ENCODE measurements at regions not wholly inside any gene's neighbourhood (a gene's known extent, or its start where the extent isn't known, plus 50 kb on each side); places are given as distances from the start of the nearest gene placed in this dataset.
"Not testable (repeated sequence)": the region's sequence is repeated elsewhere in the genome, so short reads cannot be mapped to it uniquely, and the experiment has no call there.

DNA sequence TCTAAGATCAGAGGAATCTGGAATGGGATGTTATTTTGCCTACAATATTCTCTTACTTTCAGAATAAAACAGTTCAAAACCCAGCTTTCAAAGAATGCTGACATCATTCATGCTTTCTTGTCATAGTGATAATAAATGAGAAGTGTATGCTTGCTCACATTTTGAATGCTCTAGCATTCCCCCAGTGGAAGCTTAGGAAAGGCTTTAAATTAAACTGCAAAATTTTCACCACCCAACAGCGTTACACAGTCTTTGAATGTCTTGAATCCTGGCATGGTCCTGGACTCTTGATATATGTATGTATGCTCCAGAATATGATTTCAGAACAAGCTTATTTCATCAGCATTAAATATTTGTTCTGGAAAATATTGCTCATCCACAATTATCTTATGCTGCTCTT is 964.3 kb upstream of the NUDT12 start:
- Histone ChIP-seq H3K36me3 (ENCODE audit: insufficient read depth, low read length) (no peaks in the 10 kb centered on the region), H3K4me1 (ENCODE audit: insufficient read depth, low read length) (no peaks in the 10 kb centered on the region), H2AFZ (ENCODE audit: low read depth, low read length) (no peak overlapping the region), H3K4me3 (ENCODE audit: low read length) (no peak overlapping the region), H3K9me3 (ENCODE audit: low read length) (no peaks in the 10 kb centered on the region), H3K27me3 (ENCODE audit: insufficient read depth, low read length) (no peaks in the 10 kb centered on the region)

DNA sequence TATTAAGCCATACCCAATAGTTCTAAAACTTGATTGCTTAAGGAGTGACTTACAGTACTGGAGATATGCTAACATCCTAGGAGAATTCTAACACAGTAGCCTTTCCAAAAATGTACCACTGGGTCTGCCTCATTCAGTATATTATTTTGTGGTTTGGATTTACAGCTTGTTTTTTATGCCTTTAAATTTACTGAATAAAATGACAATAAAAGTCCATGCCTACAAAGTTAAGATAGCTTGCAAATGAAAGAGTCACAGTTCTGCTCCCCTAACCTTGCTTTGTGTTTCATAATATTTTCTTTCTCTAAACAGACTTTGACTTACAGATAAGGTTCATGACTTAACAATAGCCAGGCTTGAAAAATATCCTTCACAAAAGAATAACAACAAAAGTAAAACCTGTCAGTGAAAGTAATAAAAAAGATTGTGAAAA is 951.1 kb upstream of the NUDT12 start:
- Histone ChIP-seq H3K9me3 (ENCODE audit: low read length) (peaks cover 2% of the 10 kb centered on the region), H3K4me1 (ENCODE audit: insufficient read depth, low read length) (no peaks in the 10 kb centered on the region), H3K36me3 (ENCODE audit: insufficient read depth, low read length) (no peaks in the 10 kb centered on the region), H3K4me3 (ENCODE audit: low read length) (no peak overlapping the region), H3K27me3 (ENCODE audit: insufficient read depth, low read length) (no peaks in the 10 kb centered on the region), H2AFZ (ENCODE audit: low read depth, low read length) (no peak overlapping the region)

DNA sequence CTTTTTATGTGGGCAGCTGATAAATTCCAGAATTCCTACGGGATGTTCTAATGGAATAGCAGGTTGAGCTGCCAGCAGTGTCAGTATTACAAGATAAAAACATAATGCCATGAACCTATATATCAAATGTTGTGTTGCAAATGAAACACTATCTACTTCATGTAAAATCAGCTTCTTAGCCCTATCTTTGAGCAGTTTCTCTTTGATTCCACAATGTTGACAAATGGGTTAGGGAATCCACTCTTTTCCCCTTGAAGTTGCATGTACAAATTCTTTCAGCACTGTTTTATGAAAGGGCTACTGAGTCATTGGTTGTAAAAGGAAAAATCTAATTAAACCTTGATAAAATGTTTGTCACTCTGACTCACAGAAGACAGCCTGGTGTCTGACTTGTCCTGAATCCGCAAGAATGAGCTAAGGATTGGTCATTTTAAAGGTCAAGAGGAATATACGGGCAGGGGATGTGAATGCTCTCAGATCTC is 950.6 kb upstream of the NUDT12 start:
- Histone ChIP-seq H3K4me3 (ENCODE audit: low read length) (no peak overlapping the region), H2AFZ (ENCODE audit: low read depth, low read length) (no peak overlapping the region)

DNA sequence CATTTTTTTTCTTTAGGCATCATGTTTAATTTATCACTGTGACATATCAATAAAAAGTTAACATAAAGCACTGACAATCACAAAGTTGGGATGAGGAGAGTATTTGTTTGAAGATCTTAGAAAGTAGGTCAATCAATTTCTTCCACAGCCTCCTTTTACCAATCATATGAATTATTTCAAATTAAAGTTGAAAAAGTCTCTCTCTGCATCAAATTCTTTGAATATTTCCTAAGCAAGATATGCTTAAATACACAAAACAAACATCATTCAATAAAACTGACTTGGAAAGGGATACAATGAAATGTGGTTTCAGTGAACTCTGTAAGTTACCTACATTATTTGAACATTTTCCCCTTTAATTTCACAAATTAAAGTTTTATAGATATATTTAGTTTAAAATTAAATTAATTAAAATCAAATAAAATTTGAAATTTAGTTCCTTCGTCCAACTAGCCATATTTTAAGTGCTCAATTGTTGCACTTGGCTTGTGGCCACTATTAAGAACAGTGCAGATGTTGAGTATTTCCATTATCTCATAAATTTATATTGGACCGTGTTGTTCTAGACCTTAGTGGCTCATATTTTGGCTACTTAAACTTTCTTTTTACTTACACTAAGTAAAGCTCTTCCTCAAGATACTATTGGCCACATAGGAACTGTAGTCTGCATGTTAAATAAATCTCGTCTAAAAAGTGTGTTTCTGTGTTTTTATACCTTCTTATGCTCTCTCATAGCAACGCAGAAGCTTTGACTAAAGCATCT is 949.7 kb upstream of the NUDT12 start:
- no peak overlapping the region for H3K4me3 ChIP-seq (ENCODE audit: low read length)
- no peaks in the 10 kb centered on the region for H3K27me3 ChIP-seq (ENCODE audit: insufficient read depth, low read length)
- no peak overlapping the region for H2AFZ ChIP-seq (ENCODE audit: low read depth, low read length)
- no peaks in the 10 kb centered on the region for H3K4me1 ChIP-seq (ENCODE audit: insufficient read depth, low read length)
- H3K9me3 ChIP-seq (ENCODE audit: low read length), result peaks cover 2% of the 10 kb centered on the region
- H3K36me3 ChIP-seq (ENCODE audit: insufficient read depth, low read length), result no peaks in the 10 kb centered on the region

More for the DNA sequence above, 950.6 kb upstream of the NUDT12 start:
- Histone ChIP-seq H3K4me1 (ENCODE audit: insufficient read depth, low read length) (no peaks in the 10 kb centered on the region), H3K36me3 (ENCODE audit: insufficient read depth, low read length) (no peaks in the 10 kb centered on the region), H3K9me3 (ENCODE audit: low read length) (peaks cover 2% of the 10 kb centered on the region), H3K27me3 (ENCODE audit: insufficient read depth, low read length) (no peaks in the 10 kb centered on the region)

DNA sequence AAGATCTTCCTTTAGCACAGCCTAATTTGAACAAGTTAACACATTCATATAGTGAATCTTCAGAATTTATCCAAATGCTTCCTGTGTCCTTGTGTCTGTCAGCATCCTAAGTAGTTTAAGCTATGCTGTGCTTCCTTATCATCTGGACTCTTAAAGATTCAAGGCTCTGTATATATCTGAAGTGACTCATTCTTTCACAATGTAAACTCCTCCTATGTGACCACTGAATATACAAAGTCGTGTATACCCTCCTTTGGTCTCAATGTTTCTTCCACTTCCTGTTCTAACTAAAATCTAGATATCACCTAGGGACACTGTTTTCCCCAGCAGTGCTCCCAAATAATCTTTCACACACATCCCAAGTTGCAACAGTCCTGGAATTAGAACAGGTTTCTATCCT is 935.7 kb upstream of the NUDT12 start:
- H3K4me3 ChIP-seq (ENCODE audit: low read length), result no peak overlapping the region
- no peaks in the 10 kb centered on the region for H3K4me1 ChIP-seq (ENCODE audit: insufficient read depth, low read length)
- no peaks in the 10 kb centered on the region for H3K9me3 ChIP-seq (ENCODE audit: low read length)
- H3K36me3 ChIP-seq (ENCODE audit: insufficient read depth, low read length), result no peaks in the 10 kb centered on the region
- H3K27me3 ChIP-seq (ENCODE audit: insufficient read depth, low read length), result no peaks in the 10 kb centered on the region
- H2AFZ ChIP-seq (ENCODE audit: low read depth, low read length), result no peak overlapping the region

DNA sequence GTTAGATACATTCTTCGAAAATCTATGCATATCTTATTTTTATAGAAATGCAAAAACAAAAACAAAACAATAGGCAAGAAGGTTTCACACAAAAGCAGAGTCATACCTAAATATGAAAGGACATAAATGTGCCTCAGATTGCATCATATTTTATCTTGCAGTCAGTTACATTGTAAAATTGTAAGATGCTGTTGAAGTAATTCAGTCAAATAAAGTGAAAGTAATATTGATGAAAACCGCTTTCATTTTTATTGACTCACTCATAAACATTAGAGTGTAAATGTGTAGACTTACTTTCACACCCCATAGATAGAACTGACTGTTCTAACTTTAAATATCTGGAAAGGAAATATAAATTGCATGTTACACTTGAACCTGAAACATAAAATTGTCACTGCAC is 931.5 kb upstream of the NUDT12 start:
- Histone ChIP-seq H3K4me1 (ENCODE audit: insufficient read depth, low read length) (no peaks in the 10 kb centered on the region), H3K4me3 (ENCODE audit: low read length) (no peak overlapping the region), H2AFZ (ENCODE audit: low read depth, low read length) (no peak overlapping the region), H3K36me3 (ENCODE audit: insufficient read depth, low read length) (no peaks in the 10 kb centered on the region), H3K27me3 (ENCODE audit: insufficient read depth, low read length) (no peaks in the 10 kb centered on the region), H3K9me3 (ENCODE audit: low read length) (no peaks in the 10 kb centered on the region)

DNA sequence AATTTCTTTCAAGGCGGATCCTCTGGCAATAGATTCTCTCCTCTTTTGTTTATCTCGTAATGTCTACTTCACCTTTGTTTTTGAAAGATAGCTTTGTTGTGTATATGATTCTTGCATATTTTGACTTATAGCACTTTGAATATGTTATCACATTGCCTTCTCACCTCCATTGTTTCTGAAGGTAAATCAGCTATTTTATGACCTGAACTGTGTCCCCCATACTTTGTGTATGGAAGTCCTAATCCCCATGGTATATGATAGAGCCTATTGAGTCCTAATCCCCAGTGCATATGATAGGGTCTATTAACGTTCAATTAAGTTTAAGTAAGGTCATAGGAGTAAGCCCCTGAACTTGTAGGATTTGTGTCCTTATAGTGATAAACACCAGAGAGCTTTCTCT is 910.2 kb upstream of the NUDT12 start:
- Histone ChIP-seq H3K4me3 (ENCODE audit: low read length) (no peak overlapping the region), H2AFZ (ENCODE audit: low read depth, low read length) (no peak overlapping the region), H3K9me3 (ENCODE audit: low read length) (no peaks in the 10 kb centered on the region), H3K4me1 (ENCODE audit: insufficient read depth, low read length) (no peaks in the 10 kb centered on the region), H3K27me3 (ENCODE audit: insufficient read depth, low read length) (no peaks in the 10 kb centered on the region), H3K36me3 (ENCODE audit: insufficient read depth, low read length) (no peaks in the 10 kb centered on the region)

DNA sequence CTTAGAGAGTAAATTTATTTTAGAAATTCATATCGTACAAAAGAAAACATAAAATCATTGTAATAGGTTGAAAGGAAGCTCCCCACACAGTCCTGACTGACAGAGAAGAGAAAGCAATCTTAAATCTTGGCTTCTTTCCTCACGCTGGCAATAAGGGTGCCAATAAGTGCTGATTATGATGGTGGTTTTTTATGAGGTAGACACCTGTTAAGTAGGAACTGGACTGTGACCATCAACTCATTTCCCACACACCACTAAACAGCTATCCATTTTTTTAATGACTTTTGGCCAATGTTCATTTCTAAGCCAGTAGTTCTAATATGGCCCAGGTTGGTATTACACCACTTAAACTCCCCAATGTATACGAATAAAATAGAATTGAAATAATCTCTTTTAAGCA is 893.5 kb upstream of the NUDT12 start:
- Histone ChIP-seq H3K27me3 (ENCODE audit: insufficient read depth, low read length) (no peaks in the 10 kb centered on the region), H3K4me3 (ENCODE audit: low read length) (no peak overlapping the region), H3K36me3 (ENCODE audit: insufficient read depth, low read length) (no peaks in the 10 kb centered on the region), H3K9me3 (ENCODE audit: low read length) (no peaks in the 10 kb centered on the region), H3K4me1 (ENCODE audit: insufficient read depth, low read length) (no peaks in the 10 kb centered on the region), H2AFZ (ENCODE audit: low read depth, low read length) (no peak overlapping the region)

DNA sequence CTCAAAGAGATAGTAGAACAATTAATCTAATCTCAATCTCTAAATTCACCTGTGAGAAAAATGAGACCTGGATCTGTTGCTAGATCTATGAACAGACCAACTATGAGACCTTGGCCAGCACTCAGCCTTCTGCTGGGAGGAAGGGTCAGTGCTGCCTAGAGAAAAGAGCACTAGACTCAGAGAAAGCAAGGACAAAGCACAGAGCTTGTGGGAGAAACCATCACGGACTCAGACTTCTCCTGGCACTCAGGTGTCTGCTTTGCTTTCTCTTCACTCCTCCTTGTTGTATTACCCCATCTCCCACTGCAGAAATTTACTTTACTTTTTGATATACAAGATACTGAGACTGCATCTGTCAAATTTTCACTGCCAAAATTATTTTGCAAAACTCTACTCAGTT is 890.0 kb upstream of the NUDT12 start:
- H3K9me3 ChIP-seq (ENCODE audit: low read length), result no peaks in the 10 kb centered on the region
- H2AFZ ChIP-seq (ENCODE audit: low read depth, low read length), result no peak overlapping the region
- no peak overlapping the region for H3K4me3 ChIP-seq (ENCODE audit: low read length)

DNA sequence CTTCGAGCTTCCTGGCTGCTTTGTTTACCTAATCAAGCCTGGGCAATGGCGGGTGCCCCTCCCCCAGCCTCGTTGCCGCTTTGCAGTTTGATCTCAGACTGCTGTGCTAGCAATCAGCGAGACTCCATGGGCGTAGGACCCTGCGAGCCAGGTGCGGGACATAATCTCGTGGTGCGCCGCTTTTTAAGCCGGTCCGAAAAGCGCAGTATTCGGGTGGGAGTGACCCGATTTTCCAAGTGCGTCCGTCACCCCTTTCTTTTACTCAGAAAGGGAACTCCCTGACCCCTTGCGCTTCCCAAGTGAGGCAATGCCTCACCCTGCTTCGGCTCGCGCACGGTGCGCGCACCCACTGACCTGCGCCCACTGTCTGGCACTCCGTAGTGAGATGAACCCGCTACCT is 889.3 kb upstream of the NUDT12 start:
- H3K36me3 ChIP-seq (ENCODE audit: insufficient read depth, low read length); H2AFZ ChIP-seq (ENCODE audit: low read depth, low read length); H3K9me3 ChIP-seq (ENCODE audit: low read length); H3K4me3 ChIP-seq (ENCODE audit: low read length); H3K27me3 ChIP-seq (ENCODE audit: insufficient read depth, low read length); H3K4me1 ChIP-seq (ENCODE audit: insufficient read depth, low read length): not testable (repeated sequence)

More for the DNA sequence above, 890.0 kb upstream of the NUDT12 start:
- no peaks in the 10 kb centered on the region for H3K36me3 ChIP-seq (ENCODE audit: insufficient read depth, low read length)
- no peaks in the 10 kb centered on the region for H3K27me3 ChIP-seq (ENCODE audit: insufficient read depth, low read length)
- H3K4me1 ChIP-seq (ENCODE audit: insufficient read depth, low read length), result no peaks in the 10 kb centered on the region

DNA sequence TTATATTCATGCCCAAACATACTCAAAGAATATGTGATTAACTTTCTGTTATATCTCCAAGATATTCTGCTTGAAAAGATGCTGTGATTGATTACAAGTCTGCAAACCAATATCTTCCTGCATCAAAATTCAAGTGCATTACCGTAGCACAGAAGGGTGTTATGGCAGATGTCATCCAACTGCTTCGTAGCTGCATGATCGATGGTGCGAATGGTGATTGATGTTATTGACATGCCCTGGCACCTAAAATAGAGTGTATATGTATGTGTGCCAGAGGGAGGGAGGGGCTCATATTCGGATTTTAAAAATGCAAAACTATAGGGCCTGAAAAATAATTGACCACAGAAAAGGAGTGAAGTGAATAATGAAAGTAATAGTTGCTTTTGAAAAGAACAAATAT is 882.1 kb upstream of the NUDT12 start:
- Histone ChIP-seq H3K4me1 (ENCODE audit: insufficient read depth, low read length) (no peaks in the 10 kb centered on the region), H2AFZ (ENCODE audit: low read depth, low read length) (no peak overlapping the region), H3K36me3 (ENCODE audit: insufficient read depth, low read length) (no peaks in the 10 kb centered on the region), H3K4me3 (ENCODE audit: low read length) (no peak overlapping the region), H3K9me3 (ENCODE audit: low read length) (no peaks in the 10 kb centered on the region), H3K27me3 (ENCODE audit: insufficient read depth, low read length) (no peaks in the 10 kb centered on the region)

DNA sequence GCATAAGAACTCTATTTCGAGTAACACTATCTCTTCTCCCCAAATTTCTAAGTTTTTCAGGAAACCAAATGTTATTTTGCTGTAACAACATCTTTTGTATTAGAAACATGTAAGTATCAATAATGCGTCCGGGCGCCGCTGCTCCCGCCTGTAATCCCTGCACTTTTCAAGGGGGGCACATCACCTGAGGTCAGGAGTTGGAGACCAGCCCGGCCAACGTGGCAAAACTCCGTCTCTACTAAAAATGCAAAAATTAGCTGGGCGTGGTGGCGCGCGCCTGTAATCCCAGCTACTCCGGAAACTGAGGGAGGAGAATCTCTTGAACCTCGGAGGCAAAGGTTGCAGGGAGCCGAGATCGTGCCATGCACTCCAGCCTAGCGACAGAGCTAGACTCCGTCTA is 881.1 kb upstream of the NUDT12 start:
- Histone ChIP-seq H3K27me3 (ENCODE audit: insufficient read depth, low read length) (no peaks in the 10 kb centered on the region), H3K4me1 (ENCODE audit: insufficient read depth, low read length) (no peaks in the 10 kb centered on the region), H3K36me3 (ENCODE audit: insufficient read depth, low read length) (no peaks in the 10 kb centered on the region), H3K4me3 (ENCODE audit: low read length) (no peak overlapping the region), H3K9me3 (ENCODE audit: low read length) (no peaks in the 10 kb centered on the region), H2AFZ (ENCODE audit: low read depth, low read length) (no peak overlapping the region)

DNA sequence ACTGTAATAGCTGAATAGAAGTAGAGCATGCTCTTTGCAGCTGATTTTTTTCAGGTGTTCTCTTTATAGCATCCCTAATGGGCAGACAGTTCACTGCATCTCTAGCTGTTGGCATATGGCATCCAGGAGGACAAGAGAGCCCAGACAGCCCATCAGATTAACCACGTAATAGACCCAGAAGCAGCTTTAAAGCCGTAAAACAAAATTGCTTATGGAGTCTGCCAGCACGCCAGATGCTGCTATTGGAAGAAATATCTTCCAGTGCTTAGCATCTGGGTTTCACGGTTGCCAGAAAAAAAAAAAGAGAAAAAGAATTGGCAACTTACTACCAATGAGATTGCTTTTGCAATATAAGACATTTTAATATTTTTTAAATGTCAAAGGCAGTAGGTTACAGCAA is 869.4 kb upstream of the NUDT12 start:
- no peaks in the 10 kb centered on the region for H3K27me3 ChIP-seq (ENCODE audit: insufficient read depth, low read length)
- H3K36me3 ChIP-seq (ENCODE audit: insufficient read depth, low read length), result no peaks in the 10 kb centered on the region
- H2AFZ ChIP-seq (ENCODE audit: low read depth, low read length), result no peak overlapping the region
- H3K4me1 ChIP-seq (ENCODE audit: insufficient read depth, low read length), result no peaks in the 10 kb centered on the region
- no peak overlapping the region for H3K4me3 ChIP-seq (ENCODE audit: low read length)
- H3K9me3 ChIP-seq (ENCODE audit: low read length), result no peaks in the 10 kb centered on the region

Data from neuron (in vitro differentiated cells).